8988T (cell line): ENCODE measurements at regions not wholly inside any gene's neighbourhood (a gene's known extent, or its start where the extent isn't known, plus 50 kb on each side); places are given as distances from the start of the nearest gene placed in this dataset.
"Not testable (repeated sequence)": the region's sequence is repeated elsewhere in the genome, so short reads cannot be mapped to it uniquely, and the experiment has no call there.

Experiments
- DNase-seq: peaks from one replicate; pipeline ENCODE4 v3.0.0; 2011

DNA sequence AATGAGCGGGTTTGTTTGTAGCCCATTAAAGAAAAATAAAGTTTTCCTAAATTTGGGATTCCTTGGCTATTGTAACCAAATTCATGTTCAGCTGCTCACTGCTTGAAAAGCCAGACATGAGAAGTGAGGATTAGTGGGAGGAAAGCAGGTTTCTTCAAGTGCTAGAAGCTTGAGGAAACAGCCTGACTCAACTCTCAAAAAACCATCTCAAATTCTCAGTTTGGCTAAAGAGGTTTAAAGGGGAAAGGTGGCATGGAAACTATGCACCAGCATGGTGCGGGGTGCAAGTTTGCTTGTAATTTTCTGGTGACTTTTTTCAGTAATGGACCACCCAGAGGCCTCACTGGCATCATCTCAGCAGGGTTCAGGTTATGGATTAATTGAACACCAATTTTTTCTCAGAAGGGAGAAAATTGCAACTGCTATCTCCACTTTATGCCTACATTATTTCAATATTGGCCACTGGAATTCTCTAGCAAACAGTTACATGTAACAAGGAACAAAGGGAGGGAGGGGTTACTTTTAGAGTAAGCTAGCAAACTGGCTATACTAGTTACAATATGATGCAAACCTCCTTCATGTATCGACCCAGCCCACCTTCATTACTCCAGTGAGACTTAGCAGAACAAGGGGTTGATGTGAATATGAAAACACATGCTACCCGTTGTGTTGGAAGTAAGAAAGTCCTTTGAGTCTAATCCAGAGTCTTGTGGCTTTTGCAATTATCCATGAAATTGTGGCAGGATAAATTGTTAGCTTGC is 85.0 kb upstream of the IFNGR1 start:
- DNase-seq = no peak

DNA sequence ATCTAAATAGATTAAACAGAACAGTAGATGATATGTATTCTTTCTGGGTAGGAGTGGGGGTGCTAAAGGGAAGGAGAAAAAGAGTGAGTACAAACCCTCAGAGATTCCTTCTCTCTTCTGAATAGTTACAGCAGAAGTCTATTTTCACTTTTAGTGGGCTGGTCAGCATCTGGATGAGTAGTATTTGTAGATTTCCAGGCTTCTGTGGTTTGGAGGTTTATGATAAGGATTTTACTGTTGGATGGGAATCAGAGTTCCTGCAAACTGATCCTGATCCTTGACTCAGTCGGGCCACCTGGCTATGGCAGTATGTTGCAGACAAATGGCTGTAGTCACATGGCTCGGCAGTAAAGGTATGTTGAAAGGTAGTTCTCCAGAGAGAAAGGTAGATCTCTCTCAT is 84.3 kb upstream of the IFNGR1 start:
- no peak for DNase-seq

DNA sequence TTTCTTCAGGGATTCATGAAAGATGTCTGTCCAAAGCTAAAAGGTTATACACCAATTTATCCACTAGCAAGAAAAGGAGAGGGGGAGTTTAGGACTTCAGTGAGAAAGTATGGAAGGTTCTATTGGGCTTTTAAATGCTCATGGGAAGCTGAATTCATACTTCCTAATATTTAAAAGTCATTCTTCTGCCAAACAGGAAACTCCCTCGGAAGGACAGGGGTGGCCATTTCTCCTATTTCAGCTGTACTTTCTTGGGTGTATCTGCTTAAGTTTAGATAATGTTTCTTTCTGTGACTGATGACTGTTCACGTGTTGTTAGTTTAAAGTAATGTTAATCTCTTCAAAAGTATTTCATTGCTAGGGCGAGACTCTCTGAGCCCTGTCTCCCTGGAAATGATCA is 80.5 kb upstream of the IFNGR1 start:
- DNase-seq = no peak

DNA sequence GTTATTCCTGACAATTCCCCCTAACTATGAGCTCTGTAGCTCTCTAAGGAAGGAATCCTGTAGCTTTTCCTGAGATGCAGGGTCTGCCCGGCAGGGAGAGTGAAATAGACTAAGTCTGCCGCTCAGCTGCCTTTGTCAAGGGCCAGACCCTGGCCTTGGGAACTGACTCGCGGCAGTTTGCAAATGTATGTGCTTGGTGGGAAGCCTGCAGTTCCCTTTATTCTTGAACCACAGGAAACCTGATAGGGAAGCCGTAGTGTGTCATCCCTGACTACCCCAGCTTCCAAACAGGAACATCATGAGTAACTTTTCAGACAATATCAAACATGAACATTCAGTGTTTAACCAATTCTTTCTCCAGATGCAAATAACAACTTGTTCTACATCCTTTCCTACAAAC is 78.7 kb upstream of the IFNGR1 start:
- no peak for DNase-seq

DNA sequence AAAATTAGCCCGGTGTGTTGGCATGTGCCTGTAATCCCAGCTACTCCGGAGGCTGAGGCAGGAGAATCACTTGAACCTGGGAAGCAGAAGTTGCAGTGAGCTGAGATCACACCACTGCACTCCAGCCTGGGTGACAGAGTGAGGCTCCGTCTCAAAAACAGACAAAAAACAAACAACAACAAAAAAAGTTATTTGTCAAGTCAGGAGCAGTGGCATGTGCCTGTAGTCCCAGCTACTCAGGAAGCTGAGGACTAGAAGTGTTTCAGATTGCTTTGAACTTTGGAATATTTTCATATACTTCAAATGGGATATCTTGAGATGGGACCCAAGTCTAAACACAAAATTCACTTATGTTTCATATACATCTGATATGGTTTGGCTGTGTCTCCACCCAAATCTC is 73.1 kb upstream of the IFNGR1 start:
- not testable (repeated sequence) for DNase-seq

DNA sequence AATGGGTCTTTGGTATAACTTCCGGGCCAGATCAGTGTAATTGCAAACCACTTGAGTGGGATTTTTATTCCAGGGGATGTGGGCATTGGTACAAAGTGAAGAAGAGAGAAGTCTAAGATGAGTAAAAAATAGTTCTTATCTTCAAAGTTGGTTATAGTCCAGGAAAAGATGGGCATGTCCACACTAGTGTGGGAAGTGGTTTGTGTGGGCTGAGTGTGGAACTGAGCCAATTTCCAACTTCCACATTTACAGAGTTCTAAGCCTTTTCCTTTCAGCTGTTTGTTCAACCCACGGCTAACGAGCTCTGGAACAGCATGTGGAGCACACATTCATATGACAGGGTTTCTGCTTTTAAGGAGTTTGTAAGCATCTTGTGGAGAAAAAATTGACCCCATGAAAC is 72.3 kb upstream of the IFNGR1 start:
- no peak for DNase-seq

DNA sequence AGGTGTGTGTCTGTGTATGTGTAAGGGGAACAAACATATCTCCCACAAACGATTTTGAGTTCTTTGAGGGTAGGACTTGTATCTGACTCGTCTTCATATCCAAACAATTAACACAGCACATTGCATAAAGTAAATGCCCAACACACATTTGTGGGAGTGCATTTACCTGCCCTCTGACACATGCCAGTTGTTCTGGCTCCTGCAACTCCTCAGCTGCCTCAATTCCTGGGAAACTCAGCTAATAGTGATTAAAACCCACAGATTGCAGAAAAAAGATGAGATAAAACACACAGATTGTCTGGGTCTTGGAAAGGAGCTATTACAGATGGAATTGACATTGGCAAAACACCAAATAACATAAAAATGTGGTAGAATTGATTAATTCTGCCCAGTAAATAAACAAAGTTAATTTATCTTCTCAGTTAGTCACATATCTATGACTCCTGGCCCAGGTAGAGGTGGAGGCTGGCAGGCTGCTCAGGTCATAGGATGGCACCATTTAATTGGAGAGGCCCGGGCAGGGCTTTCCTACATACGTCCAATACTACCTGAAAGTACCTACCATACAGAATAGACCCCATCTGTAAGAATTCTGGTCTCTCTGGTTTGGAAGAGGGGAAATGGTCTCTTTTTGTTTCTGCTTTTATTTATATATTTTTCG is 71.5 kb upstream of the IFNGR1 start:
- no peak for DNase-seq

DNA sequence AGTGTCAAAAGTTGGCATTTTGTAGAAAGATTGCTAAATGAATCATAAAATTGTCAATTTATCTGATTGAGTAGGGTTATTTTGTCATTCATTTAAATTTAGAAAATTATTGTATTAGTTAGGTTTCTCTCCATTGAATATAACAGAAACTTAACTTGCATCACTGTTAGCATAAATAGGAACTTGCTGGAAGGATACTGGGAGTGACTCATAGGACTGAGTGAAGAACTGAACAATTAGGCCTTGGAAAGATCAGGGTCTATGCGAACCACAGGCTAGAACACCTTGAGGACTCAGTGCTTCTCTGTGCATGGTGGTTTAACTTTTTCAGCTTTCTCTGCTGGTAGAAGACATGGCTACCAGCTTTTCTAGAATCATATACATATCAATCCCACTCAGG is 67.7 kb upstream of the IFNGR1 start:
- DNase-seq = no peak

DNA sequence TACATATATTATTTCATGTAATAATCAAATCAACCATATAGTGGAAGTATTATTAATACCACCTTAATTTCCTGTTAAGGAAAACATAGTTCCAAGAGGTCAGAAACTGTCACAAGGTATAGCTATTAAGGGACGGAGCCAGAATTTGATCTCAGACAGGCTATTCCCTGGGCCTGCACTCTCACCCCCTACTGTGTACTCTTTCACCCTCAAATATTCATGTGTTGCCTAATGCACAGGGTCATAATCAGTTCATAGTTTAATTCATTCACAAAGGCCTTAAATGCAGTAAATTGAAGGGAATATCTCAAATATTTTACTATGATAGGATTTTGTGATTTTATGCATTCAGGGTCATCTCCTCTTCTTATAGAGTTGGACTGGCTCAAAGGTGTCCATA is 67.2 kb upstream of the IFNGR1 start:
- DNase-seq = no peak

DNA sequence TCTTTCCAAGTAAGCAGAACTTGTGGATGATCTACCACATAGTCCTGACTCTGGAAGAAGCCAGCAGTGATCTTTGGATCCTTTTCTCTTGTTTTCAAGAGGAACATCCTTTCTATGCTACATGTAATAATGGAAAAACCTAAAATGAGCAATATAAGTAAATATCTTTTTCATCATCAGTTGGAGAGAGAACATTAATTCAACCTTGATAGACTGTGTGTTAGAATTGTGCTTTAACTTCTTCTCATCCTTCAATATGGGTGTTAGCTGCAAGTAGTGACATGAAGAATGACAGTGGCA is 65.6 kb upstream of the IFNGR1 start:
- DNase-seq = no peak

DNA sequence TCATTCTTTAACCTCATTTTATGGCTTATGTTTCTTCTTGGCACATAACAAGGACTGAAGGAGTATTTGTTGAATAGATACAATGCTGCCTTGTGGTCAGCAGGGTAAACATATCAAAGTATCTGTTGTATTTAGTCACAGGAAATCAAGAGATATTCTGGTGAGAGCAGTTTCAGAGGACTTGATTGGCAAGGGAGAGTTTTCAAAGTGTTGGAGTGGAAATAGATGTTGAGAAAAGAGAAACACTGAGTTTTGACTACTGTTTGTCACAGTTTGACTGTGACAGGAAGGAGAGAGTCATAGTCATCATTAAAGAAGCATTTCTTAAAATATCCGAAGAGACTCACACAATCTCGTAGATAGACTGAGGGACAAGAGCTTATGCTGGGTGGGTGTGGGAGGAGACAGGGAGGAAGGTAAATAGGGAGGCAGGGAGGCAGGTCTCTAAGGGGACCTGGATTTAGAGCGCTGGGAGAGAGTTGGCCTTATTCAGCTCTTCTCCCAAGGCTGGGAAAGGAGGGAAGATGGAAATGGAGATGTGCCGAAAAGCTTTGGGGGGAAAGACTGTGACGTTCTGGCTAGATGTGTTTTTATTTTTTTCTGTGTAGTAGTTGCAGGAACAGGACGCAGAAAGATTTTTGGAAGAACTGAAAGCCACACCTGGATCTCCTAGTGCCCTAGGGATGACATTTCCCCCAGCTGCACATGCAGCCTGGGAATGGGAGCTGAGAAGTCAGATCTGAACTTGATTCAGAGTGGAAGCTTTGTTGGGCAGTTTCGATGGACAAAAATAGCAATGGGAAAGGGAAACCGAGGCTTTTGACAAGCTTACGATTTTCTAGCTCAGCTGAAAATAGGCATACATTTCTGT is 65.0 kb upstream of the IFNGR1 start:
- no peak for DNase-seq

DNA sequence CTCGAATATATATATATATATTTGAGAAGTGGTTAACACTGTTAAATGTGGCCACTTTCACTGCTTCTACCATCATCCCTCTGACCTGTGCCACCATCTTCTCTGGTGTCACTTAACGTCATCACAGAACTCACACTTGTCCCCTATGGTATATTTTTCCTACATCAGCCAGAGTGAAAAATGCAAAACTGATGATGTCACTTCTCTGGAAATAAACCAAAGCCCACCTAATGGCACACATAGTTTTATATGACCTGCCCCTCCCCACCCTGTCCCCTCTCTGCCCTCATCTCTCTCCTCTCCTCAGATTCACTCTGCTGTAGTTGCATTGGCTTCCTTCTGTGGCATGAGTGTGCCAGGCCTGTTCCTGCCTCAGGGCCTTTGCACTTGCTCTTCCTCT is 63.9 kb upstream of the IFNGR1 start:
- DNase-seq = no peak

DNA sequence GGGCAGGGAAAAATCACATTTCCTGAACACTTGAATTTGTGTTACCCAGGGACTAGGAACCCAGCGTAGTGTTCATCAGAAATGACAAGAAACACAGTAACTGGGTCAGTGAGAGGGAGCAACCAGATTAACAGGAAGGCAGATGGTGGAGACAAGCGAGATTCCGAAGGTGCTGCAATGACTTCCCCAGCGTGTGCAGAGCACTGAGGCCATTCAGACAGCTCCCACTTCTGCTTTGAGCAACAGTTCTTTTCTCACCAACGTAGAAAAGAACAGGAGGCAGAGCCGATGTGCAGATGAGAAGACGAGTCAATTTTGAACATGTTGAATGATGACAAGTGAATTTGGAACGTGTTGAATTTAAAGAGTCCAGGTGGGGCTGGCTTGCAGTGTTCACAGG is 63.1 kb upstream of the IFNGR1 start:
- no peak for DNase-seq

DNA sequence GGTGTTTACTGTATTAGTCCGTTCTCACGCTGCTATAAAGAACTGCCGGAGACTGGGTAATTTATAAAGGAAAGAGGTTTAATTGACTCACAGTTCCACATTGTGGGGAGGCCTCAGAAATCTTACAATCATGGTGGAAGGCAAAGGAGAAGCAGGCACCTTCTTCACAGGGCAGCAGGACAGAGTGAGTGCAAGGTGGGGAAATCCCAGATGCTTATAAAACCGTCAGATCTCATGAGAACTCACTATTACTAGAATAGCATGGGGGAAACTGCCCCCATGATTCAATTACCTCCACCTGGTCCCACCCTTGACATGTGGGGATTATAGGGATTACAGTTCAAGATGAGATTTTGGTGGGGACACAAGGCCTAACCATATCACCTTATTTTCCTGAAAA is 60.1 kb upstream of the IFNGR1 start:
- DNase-seq = not testable (repeated sequence)

DNA sequence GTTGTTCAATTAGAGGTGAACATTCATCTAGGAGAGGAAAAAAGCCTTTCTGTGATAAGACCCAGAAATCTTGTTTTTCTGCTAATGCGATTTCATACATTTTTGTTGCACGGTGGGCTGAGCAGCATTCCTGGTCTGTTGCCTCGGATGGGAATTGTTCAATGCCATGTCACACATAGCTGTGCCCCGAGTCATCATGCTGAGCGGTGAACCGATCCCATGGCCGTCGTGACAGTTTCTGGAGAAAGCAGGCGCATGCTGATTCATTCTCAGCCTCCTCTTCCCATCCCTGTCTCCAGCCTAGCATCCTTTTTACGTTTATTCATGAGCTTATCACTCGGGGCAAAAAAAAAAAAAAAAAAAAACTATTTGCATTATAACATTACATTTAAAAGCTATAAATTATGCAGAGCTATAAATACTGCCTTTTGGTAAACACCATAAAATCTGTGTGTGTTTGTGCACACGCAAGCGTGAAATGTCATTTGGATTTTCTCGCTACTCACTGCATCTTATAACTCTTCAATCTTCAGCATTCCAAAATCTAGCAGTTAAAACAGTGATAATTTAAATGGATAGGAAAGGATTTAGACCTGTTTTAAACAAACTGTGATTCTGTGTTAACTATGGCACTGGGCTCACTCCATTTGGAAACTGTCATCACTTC is 58.9 kb upstream of the IFNGR1 start:
- DNase-seq = peak; percentile 49

DNA sequence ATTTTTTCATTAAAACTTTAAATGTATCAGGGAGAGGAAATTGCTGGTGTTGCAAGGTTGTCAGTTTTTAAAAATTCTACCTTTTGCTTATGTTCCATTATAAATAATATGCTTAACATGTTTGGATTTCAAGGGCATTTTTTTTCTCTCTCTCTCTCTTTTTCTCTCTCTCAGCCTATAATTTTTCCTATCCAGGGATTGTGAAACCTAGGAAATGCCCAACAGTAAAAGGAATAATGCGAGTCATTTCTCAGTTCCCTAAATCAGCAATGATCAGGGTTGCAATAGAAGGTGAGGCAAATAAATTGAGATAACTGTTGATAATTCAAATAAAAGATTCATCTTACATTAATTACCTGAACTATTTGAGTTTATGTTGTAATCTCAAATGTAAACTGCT is 53.2 kb upstream of the IFNGR1 start:
- DNase-seq = no peak

DNA sequence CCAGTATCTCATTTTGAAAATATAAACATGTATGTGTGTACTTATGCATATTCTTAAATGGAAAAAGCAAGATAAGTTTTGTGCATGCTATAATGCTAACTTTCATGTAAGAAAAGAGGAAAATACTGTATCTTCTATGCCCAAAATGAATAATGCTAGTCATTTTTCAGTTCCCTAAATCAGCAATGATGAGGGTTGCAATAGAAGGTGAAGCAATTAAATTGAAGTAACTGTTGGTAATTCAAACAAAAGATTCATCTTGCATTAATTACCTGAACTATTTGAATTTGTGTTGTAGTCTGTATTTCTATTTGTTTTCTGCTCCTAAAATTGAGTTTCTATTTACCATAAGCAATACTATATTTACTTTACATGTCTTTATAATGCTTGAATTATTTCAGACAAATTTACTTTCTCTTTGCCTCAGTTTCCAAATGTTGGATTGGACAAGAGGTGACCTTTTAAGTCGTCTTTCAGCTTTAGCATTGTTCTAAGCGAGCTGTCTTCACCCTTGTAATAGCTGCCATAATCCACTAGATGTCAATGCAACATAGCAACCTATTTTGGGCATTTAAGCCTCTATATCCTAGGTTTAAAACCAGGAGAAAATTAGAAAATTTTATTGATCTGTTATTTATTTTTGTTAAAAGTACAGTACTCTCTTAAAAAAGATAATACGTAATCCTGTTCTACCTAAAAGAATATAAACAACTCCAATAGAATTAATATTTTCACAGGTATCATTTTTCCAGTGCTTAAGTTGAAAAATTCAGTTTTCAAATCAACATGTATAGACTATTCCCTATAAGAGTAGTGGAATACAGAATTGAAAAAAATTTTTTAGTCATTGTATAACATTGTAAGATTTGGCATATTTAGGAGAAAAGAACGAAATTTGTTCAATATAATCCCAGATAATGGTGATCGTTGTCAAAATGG is 52.3 kb upstream of the IFNGR1 start:
- DNase-seq = no peak

DNA sequence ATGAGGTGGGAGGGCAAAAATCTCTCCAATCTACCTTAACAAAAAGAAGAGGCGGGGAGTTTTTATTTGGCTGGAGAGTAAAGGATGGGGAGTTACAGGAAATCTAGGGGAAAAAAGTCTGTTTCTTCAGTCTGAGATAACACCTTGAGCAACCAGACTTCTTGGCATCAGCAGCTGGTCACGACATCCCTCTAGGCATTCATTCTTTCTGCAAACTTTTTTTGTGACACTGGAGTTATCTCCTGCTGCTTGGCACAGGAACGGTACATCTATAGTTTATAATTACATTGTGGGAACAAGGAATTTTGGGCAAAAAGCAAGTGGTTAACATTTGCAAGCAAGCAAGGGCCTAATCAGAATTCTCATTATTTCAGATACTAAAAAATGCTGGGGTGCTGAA is 50.6 kb upstream of the IFNGR1 start:
- DNase-seq = no peak

DNA sequence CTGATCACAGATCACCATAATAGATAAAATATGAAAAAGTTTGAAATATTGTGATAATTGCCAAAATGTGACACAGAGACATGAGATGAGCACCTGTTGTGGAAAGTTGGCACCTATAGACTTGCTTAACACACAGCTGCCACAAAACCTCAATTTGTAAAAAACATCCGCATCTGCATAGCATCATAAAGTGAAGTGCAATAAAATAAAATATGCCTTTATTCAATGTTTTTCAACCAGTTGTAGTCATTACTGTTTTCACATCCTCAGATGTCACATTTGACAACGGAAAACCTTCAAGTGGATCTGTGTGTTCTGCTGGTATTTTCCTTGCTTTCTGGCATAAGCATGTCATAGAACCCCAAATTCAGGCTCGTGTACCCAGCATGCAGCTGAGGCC is 50.2 kb upstream of the IFNGR1 start:
- no peak for DNase-seq
